ENCODE measurements at regions not wholly inside any gene's neighbourhood (a gene's known extent, or its start where the extent isn't known, plus 50 kb on each side); places are given as distances from the start of the nearest gene placed in this dataset.

- TF ChIP-seq CHD7 (IDR thresholded peaks at IDR 0.05; ENCODE audit: insufficient replicate concordance, low read length) (no peak), ASH2L (IDR thresholded peaks at IDR 0.05; ENCODE audit: low read length) (no peak), SP1 (IDR thresholded peaks at IDR 0.05; ENCODE audit: low read depth, low read length) (no peak), BRCA1 (IDR thresholded peaks at IDR 0.05; ENCODE audit: low read depth, low read length) (no peak), POLR2A (IDR thresholded peaks at IDR 0.05; ENCODE audit: control extremely low read depth in 1 of 2, low read depth in 2 of 2, low read length in 2 of 2) (no peak), BCL11A (IDR thresholded peaks at IDR 0.05; ENCODE audit: low read depth in 2 of 2, low read length in 2 of 2) (no peak), GTF2F1 (IDR thresholded peaks at IDR 0.05; ENCODE audit: borderline replicate concordance, low read depth, low read length) (no peak), RFX5 (IDR thresholded peaks at IDR 0.05; ENCODE audit: borderline replicate concordance, low read depth, low read length) (no peak), TAF1 (IDR thresholded peaks at IDR 0.05; ENCODE audit: low read depth, low read length) (no peak)
These were observed 1299.4 kb downstream of the TP53TG3F start (continued) for GRCh38 chr16:34758835-34759234.
